Gastroesophageal sphincter (tissue), 3 donors: ENCODE measurements at regions not wholly inside any gene's neighbourhood (a gene's known extent, or its start where the extent isn't known, plus 50 kb on each side); places are given as distances from the start of the nearest gene placed in this dataset.

Experiments used
- EP300 ChIP-seq: sonication (generic); formaldehyde crosslinking; IDR thresholded peaks from one replicate; pipeline ENCODE4 v1.6.1; 2017; ENCODE audit warnings: antibody characterized with exemption, mild to moderate bottlenecking
- POLR2A ChIP-seq, 2 donors: fragments of 450-650 bp; IDR thresholded peaks; one replicate each; pipeline ENCODE4 v1.6.1; 2017; ENCODE audit warnings: antibody characterized with exemption in 2 of 2, mild to moderate bottlenecking in 2 of 2, moderate library complexity in 1 of 2
- POLR2AphosphoS5 ChIP-seq: sonication (generic); formaldehyde crosslinking; IDR thresholded peaks from one replicate; pipeline ENCODE4 v1.6.1; 2017; ENCODE audit warnings: antibody characterized with exemption
- TF ChIP-seq, protein P1 (sequence below), 4 experiments: fragments of 200-600 bp in 2 of 4; fragments of 450-650 bp in 2 of 4; sonication (generic) in 1 of 4; IDR thresholded peaks; one replicate each; pipeline ENCODE4 v1.5.1; 2017 to 2019; ENCODE audit warnings: antibody characterized with exemption in 4 of 4, mild to moderate bottlenecking in 2 of 4, moderate library complexity in 2 of 4

DNA sequence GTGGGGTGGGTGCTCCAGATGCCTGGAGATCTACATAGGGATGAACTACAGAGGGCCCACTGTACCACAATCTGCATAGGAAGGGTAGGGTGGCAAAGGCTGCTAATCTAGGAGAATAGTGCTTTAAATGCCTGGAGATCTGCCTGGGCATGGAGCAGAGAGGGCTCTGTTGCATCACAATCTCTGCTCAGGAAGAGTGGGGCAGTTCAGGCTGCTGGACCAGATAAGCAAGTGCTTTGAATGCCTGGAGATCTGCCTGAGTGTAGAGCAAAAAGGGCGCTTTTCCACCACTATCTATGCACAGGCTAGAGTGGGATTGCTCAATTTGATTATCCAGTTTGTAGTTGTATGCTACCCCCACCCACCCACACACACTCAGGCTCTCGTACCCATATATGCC, 886.3 kb upstream of the SEL1L start:
- TF ChIP-seq EP300 (no peak), POLR2A (IDR thresholded peaks at IDR 0.05) (no peak), POLR2AphosphoS5 (no peak)
- TF ChIP-seq, protein P1, sequence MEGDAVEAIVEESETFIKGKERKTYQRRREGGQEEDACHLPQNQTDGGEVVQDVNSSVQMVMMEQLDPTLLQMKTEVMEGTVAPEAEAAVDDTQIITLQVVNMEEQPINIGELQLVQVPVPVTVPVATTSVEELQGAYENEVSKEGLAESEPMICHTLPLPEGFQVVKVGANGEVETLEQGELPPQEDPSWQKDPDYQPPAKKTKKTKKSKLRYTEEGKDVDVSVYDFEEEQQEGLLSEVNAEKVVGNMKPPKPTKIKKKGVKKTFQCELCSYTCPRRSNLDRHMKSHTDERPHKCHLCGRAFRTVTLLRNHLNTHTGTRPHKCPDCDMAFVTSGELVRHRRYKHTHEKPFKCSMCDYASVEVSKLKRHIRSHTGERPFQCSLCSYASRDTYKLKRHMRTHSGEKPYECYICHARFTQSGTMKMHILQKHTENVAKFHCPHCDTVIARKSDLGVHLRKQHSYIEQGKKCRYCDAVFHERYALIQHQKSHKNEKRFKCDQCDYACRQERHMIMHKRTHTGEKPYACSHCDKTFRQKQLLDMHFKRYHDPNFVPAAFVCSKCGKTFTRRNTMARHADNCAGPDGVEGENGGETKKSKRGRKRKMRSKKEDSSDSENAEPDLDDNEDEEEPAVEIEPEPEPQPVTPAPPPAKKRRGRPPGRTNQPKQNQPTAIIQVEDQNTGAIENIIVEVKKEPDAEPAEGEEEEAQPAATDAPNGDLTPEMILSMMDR (IDR thresholded peaks at IDR 0.05): no peak
